HG03066 (cell line): ENCODE measurements at regions not wholly inside any gene's neighbourhood (a gene's known extent, or its start where the extent isn't known, plus 50 kb on each side); places are given as distances from the start of the nearest gene placed in this dataset.

ENCODE experiments used
- ATAC-seq: cut with Tn5 transposase; IDR thresholded peaks from one replicate; pipeline ENCODE4 v1.9.1; 2021; ENCODE audit warnings: low read depth; ENCODE audit not compliant: unreplicated experiment

DNA sequence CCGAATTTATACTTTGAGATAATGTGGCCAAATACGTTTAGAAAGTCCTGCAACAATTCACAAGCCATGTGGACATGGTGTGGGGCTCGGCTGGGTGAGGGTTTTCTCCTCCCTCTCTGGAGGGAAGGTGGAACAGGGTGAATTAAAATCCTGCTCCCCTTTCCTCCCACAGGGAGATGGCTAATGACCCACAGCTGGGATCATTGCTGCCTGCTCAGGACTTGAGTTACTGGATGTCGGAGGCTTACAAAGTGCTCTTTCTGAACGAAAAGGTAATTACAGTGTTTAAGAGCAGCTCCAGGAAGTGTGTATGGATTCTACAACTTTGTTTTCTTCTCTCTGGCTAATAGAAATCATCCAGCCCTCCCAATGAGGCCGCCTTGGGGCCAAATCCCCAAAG lies 97.9 kb upstream of the ALKAL2 start:
- no peak for ATAC-seq

DNA sequence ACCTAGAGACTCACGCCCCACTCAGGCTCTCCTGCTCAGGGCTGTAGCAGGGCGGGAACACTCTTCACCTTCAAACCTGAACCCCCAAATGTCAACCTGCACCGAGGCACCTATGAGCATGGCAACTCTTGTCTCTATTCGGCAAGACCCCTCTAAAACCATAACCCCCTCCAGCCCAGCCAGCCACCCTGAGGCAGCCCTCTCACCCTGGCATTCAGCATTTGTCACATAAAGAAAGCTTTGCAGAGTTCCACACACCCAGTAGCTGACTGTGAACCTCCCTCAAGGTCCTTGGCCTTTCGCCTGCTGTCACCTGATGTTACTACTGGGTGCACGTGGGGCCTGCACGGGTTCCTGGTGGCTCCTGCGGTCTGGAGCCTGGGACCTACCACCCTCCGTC lies 97.2 kb upstream of the ALKAL2 start:
- no peak for ATAC-seq

DNA sequence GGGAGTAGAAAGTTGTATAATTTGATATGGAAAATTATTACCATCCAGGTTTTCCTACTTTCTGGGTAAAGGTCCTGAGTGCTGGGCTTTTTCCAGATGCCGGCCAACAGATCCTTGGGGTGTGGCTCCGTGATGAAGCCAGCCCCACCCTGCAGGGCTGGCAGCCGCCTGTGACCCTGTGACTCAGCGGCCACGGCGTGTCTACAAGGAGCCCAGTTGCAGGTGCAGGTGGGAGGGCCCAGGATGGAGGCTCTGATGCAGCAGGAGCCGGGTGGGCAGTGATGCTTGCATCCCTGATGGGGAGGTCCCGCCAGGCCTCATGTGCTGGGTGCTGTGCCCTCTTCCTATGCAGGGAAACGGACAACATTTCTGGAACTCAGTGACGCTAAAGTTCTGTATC lies 96.0 kb upstream of the ALKAL2 start:
- no peak for ATAC-seq

DNA sequence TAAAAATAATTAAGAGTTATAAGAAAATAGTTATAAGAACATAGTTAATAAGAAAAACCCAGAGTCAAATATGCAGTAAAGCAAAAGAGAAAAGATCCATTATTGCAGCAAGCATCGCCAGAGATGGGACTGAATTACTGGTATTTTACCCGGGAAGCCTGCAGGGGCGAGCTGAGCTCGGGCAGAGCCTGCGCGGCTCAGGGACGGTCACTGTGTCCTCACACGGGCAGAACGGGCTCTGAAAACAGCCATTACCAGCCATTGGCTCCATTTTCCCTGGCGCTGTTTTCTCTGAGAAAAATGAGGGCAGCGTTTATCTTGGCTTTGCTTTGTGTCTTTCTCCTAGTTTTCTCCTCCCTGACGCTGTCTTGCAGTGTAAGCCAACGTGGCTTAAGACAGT lies 95.3 kb upstream of the ALKAL2 start:
- ATAC-seq, result no peak

DNA sequence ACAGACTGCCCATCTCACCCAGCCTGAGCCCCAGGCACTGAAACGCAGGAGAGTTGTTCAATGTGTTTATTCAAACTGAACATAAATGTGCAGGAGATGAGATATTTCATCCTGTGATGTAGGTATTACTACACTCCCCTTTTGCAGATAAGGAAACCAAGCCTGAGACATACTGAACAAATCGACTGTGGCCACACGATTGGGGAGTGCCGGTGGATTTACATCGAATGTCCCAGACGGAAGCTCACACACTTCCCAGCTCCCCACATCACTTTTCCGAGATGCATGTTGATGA lies 94.8 kb upstream of the ALKAL2 start:
- no peak for ATAC-seq

DNA sequence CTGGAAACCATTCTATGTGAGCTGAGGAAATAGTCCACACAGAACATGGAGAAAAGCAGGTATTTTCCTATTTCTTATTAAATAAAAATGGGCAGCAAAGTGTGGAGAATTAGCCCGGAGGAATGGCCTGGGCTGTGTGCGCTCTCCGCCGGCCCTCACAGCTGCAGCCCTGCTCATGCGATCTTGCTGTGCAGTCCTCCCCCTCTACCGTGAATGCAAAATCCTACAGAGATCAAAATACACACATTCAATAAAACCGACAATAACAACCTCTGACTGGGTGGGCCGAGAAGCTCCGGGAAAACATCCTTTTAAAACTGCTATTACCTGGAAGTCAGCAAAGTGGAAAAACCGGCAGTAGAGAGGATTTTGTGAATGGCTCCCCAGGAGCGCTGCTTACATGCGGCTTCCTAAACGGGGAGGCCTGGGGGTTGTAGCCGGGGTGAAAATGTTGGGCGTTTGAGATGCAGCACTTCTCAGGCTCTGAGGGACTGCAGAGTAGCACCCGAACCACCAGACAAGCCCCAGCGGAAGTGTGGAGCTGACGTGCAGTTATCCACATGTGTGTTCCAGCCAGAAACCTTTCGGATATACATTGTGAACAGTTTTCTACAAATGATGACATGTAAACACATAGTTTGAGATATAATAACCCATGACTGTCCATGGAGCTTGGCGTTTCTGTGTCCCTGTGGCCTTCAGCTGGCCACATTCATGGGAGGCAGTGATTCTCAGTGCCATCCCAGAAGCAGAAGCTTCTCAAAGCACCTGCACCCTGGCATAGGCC lies 94.2 kb upstream of the ALKAL2 start:
- no peak for ATAC-seq

DNA sequence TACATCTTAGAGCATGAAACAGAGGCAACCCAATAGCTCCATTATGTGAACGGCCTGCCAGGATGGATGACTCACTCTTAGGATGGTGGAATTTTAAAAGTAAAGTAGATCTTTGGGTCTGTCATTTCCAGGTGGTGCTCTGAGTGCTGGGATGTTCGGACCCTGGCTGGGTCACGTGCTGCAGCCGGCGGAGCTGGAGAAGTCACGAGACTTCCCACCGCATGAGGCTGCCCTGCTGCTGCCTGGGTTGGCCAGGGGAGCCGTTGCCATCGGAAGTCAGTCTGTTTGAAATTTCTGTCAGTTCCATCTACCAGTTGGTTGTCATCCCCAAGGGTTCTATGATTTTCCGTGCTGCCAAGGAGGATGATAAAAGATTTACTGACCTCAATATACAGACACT lies 93.3 kb upstream of the ALKAL2 start:
- no peak for ATAC-seq

DNA sequence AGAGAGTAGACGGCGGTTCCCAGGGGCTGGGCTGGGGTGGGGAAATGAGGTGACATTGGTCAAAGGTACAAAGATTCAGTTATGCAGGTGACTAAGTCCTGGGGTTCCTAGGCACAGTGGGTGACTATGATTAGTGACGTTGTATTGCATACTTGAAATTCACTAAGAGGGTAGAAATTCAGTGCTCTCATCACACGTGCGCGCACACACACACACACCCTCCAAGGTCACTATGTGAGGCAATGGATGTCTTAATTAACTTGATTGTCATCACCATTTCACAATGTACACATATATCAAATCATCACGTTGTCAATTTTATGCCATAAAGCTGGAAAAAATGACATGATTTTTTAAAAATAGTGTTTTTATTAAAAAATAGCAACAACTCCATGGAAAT lies 92.9 kb upstream of the ALKAL2 start:
- ATAC-seq, result no peak

DNA sequence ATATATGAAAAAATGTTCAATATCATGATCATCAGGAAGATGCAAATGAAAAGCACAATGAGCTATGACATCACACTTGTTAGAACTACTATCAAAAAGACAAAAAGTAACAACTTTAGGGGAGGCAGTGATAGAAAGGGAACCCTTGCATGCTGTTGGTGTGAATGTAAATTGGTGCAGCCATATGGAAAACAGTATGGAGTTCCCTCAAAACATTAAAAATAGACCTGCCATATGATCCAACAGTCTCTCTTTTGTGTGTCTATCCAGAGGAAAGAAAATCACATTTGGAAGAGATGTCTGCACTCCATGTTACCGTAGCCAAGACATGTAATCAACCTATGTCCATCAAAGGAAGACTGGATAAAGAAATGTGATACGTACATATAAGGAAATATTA lies 92.3 kb upstream of the ALKAL2 start:
- ATAC-seq, result no peak

DNA sequence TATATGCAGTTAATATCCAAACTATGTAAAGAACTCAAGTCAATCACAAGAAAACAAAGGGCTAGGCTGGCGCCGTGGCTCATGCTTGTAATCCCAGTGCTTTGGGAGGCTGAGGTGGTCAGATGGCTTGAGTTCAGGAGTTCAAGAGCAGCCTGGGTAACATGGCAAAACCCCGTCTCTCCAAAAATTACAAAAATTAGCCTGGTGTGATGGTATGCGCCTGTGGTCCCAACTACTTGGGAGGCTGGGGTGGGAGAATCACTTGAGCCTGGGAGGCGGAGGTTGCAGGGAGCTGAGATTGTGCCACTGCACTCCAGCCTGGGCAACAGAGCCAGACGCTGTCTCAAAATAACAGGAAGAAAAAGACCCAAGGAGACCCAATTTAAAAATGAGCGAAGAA lies 91.9 kb upstream of the ALKAL2 start:
- ATAC-seq, result no peak

DNA sequence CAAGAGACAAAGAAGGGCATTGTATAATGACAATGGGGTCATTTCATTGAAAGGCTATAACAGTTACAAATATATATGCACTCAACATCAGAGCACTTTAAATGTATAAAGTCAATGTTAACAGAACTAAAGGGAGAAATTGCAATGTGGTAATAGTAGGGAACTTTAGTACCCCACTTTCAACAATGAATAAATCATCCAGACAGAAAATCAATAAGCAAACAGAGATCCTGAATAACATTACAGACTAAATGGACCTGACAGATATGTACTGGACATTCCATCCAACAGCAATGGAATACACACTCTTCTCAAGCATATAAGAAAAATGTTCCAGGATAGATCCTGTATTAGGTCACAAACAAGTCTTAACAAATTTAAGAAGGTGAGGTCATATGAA lies 90.5 kb upstream of the ALKAL2 start:
- ATAC-seq, result no peak

DNA sequence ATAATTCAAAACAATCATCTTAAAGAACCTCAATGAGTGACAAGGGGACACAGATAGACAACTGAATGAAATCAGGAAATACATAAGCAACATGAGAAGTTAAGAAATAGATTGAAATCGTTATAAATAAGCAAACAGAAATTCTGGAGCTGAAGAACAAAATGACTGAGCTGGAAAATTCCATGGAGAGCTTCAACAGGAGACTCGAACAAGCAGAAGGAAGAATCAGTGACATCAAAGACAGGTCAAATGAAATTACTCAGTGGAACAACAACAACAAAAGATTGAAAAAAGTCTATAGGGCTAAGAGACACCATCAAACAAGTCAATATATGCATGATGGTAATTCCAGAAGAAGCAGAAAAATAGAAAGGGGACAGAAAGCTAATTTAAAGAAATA lies 89.5 kb upstream of the ALKAL2 start:
- no peak for ATAC-seq

DNA sequence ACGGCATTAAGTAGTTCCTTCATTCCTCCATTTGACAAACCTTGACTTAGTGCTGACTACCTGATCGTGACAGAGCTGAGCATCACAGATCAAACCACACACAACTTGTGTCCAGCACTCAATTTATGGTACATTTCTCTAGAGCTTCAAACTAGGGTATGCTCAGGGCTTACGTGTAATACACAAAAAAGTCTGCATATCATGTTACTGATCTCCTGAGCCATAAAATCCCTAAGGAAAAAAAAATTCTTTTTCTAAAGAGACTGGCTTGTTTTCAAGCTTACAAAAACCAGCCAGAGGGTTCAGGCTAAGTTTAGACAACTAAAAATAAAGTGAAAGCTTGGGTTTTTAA lies 88.0 kb upstream of the ALKAL2 start:
- no peak for ATAC-seq

DNA sequence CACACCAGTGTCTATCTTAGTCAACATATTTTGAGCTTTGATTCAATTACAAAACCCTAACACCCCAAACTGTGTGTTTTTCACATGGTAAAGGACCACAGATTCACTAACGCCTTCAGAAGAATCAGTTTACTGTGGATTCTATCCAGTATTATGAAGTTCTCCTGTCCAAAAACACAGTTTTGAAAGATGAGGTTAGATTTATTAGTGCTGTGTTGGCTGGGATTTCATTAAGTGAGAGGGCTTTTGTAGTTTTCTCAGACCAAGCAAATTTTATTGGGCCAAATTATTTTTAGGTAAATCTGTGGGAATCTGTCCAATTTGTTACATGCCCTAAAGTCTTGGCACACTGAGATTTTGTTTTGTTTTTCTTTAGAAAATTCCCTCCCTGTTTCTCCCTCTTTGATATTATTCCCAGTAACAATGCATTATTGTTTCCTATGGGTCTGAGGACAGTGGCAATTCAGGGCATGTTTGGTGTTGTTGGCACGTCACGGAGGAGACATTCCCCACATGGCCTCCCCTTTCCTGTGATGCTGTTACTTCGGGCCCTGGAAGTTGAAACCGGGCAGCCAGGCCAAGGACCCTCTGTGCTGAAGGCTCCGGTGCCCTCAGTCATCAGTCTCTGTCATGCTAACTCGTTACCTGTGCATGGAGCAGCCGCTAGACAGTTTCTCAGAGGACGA lies 87.5 kb upstream of the ALKAL2 start:
- ATAC-seq, result no peak

DNA sequence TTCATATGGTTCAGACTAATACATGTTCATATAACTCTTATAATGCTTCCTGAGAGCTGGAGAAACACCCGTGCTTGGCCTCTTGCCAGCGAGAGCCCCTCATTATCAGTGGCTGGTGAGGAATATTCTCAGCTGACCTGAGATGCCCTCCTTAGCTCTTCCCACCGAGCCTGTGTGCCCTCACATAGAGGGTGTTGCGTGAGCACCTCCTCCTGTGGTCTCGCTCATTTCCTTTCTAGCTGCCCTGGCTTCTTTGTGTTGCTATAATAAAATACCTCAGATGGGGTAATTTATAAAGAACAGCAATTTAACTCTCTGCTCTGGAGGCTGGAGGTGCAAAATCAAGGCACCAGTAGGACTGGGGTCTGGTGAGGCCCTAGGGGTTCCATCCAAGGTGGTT lies 80.5 kb upstream of the ALKAL2 start:
- ATAC-seq, result no peak

DNA sequence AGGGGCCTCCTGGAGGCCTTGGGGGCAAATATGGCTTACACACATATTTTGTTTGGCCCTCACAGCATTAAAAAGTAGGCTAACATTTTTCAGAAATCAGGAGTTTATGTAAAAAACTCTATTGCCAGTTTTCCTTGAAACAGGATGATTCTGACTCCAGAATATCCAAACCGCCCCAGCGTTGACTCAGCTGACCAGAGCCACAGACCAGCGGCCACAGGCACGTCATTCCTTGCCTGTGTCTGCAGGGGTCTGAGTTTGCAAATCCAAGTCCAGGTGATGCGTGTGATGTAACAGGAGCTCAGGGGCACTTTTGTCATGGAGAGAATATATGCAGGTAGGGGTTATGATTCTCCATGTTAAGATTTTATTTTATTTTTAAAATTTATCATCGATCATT lies 79.4 kb upstream of the ALKAL2 start:
- no peak for ATAC-seq

DNA sequence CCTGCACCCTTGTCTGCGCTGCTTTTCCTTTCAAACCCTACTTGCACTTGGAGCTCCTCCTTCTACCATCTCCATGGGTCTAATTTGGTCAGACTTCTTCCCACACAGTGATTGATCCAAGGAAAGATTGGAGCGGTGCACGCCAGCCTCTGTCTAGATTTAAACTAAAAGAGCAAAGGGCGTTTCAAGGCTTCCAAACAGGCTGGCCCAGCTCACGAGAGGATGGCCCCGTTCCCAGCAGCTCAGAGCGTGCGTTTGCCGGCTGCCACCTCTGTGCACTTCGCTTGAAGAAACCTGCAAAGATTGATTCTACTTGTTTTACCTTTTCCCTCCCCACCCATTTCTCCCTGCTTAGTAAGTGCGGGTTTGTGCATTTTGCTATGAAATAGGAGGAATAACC lies 78.8 kb upstream of the ALKAL2 start:
- ATAC-seq, result no peak

DNA sequence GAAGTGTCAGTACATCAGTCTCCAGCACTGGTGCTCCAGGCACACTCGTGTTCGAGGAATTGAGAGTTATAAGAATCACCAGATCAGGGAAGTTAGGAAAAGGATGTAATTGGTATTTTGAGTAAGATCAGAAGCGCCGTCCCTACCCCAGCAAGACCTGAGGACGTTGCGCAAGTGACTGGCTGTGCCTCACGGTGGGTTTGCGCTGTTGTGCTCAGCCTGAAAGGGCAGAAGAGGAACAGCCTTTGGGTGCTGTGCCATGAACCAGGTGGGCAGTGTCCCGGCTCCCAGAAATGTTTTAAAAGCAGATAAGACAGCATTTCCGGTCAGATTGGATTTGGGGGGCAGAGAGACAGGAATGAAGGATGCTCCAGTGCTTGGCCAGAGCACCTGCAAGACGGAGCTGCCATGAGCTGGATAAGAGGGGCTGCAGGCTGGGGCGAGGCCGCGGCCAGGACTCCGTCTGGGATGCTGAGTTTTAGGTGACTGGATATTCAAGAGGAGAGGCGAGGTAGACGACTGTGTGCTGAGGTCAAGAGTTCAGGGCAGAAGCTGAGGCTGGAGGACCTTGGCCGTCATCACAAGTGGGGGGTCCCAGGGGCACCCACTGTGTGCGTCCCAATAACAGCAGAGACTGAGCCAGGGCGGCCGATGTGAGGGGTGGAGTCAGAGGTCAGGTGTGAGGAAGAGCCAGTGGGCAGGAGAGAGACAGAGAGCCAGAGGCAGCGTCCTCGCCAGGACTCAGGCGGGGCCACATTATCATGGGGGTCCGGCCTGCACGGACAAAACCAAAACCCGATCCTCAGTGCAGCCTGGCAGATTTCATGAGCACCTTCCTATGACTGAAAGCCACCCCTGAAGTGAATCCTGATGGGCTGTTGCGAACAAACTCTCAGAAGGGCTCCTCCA lies 77.7 kb upstream of the ALKAL2 start:
- no peak for ATAC-seq

DNA sequence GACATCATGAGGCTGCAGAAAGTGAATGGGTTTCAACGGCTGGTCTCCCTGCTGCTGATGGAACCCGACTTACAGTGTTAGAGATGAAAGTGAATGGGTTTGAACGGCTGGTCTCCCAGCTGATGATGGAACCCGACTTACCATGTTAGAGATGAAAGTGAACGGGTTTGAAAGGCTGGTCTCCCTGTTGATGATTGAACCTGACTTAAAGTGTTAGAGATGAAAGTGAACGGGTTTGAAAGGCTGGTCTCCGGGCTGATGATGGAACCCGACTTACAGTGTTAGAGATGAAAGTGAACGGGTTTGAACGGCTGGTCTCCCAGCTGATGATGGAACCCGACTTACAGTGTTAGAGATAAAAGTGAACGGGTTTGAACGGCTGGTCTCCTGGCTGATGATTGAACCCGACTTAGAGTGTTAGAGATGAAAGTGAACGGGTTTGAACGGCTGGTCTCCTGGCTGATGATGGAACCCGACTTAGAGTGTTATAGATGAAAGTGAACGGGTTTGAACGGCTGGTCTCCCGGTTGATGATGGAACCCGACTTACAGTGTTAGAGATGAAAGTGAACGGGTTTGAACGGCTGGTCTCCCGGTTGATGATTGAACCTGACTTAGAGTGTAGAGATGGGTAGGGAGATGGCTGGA lies 76.1 kb upstream of the ALKAL2 start:
- ATAC-seq, result no peak

DNA sequence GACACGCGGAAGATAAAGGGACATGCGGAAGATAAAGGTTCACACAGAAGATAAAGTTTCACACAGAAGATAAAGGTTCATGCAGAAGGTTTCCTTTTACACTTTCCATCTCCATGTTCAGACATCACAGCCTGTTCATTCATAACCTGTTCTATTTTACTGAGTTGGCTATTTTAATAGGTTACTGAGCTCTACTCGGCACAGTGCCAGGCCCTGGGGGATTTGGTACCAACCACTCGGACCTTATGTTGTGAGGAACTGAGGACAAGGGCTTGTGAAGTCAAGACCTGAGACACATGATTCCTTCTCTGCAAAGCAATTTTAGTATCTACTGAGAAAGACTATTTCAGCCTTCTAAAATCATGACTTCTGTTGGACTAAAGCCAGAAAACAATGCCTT lies 75.0 kb upstream of the ALKAL2 start:
- no peak for ATAC-seq

DNA sequence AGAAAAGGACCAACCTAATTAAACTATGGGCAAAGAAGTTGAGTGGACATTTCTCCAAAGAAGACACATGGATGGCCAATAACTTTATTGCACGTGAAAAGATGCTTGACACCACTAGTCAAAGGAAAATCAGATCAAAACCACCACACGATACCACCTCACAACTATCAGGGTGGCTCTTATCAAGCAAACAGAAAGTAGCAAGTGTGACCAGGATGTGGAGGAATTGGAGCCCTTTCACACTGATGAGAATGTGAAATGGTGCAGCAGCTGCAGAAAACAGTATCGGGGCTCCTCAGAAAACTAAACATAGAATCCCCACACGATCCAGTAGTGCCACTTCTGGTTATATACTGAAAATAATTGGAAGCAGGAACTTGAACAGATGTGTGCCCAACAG lies 72.2 kb upstream of the ALKAL2 start:
- ATAC-seq, result no peak
